SK-N-MC (cell line): ENCODE measurements at regions not wholly inside any gene's neighbourhood (a gene's known extent, or its start where the extent isn't known, plus 50 kb on each side); places are given as distances from the start of the nearest gene placed in this dataset.

Experiments
- EZH2 ChIP-seq: fragments of 200-600 bp; sonication (generic); IDR thresholded peaks from one replicate; pipeline ENCODE4 v1.6.1; 2017; ENCODE audit warnings: antibody characterized with exemption
- POLR2AphosphoS5 ChIP-seq: IDR thresholded peaks from 2 replicates; pipeline ENCODE4 v1.6.1; 2012; ENCODE audit warnings: mild to moderate bottlenecking, low read depth, low read length, borderline replicate concordance

GRCh38 chr11:91625495-91625894 is 599.1 kb upstream of the FAT3 start:
- TF ChIP-seq POLR2AphosphoS5 (no peak), EZH2 (no peak)
